GM12892 (cell line): ENCODE measurements at regions not wholly inside any gene's neighbourhood (a gene's known extent, or its start where the extent isn't known, plus 50 kb on each side); places are given as distances from the start of the nearest gene placed in this dataset.

Experiments used
- DNase-seq: peaks from one replicate; pipeline ENCODE4 v3.0.0; 2011; ENCODE audit not compliant: insufficient read length
- FAIRE-seq: peaks from 2 replicates; lab custom pipeline; 2011; peaks lifted over from hg19 to GRCh38; lab: Jason Lieb, UNC
- POLR2A ChIP-seq: IDR thresholded peaks from 2 replicates; pipeline ENCODE4 v1.6.1; 2011; ENCODE audit warnings: low read depth, low read length, control low read depth
- POLR2AphosphoS5 ChIP-seq: IDR thresholded peaks from 2 replicates; pipeline ENCODE4 v1.6.1; 2011; ENCODE audit warnings: low read depth, low read length, control low read depth
- TAF1 ChIP-seq: IDR thresholded peaks from 2 replicates; pipeline ENCODE4 v1.6.1; 2011; ENCODE audit warnings: low read depth, mild to moderate bottlenecking, control low read depth, low read length, borderline replicate concordance

DNA sequence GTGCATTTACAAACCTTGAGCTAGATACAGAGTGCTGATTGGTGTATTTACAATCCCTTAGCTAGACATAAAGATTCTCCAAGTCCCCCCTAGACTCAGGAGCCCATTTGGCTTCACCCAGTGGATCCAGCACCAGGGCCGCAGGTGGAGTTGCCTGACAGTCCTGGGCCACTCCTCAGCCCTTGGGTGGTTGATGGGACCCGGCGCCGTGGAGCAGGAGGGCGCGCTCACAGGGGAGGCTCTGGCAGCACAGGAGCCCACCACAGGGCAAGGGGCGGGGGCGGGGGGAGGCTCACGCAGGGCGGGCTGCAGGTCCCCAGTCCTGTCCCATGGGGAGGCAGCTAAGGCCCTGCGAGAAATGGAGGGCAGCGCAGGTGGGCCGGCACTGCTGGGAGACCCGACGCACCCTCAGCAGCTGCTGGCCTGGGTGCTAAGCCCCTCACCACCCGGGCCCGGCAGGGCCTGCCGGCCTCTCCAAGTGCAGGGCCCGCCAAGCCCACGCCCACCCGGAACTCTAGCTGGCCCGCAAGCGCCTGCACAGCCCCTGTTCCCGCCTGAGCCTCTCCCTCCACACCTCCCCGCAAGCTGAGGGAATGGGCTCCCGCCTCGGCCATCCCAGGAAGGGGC is 613.5 kb downstream of the TLE4 start:
- FAIRE-seq (no peak), DNase-seq (no peak)
- no peak for TF ChIP-seq POLR2AphosphoS5
- TF ChIP-seq TAF1, result no peak
- TF ChIP-seq POLR2A, result no peak

DNA sequence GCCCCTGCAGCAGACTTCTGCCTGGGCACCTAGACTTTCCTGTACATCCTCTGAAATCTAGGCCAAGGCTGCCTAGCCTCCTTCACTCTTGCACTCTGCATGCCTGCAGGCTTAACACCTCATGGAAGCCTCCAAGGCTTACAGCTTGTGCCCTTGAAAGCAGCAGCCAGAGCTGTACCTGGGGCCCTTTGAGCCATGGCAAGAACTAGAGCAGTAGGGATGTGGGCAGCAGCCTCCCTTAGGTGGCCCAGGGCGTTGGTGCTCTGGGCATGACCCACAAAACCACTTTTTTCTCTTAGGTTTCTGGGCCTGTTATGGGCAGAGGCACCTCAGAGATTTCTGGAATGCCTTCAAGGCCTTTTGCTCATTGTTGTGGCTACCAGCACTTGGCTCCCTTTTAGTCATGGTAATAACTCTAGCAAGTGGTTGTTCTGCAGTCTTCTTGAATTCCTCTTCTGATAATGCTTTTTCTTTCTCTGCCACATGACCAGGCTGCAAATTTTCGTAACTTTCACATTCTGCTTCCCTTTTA is 606.2 kb downstream of the TLE4 start:
- TF ChIP-seq POLR2A (no peak), POLR2AphosphoS5 (no peak), TAF1 (no peak)
- no peak for DNase-seq
- FAIRE-seq, result no peak

DNA sequence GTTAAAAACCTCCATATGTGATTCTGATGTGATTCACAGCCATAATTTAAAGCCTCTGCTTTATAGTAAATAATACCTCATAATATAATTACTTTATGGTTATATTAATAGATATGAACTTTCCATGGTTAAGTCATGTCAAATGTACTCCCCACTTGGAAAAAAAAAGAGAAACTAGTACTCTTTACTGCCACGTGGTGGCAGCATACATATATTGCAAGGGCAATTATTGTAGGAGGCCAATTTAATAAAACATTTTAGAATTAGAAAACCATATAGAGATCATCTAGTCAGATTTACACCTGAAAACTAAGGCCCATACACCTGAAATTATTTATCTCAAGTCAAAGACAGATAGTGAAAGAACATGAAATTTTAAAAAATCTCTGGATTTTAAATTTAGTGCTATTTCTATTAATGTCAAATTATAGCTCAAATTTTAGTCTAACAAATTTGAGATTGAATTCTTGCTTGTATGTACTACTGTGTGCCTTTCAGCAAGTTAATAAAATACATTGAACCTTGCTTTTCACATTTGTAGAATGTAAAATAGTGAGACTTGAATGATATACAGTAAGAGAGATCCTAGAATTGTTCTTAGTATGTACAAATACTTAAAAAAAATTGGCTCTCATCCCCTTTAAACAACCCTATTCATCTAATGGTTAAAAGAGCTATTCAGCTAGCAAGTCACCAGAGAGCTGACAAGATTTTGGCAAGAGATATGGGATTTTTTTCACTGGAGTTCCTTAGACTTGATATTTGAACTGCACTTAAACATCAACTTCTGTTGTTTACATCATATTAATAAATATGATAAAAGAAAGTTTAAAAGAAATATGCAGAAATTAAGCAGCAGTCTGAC is 603.8 kb downstream of the TLE4 start:
- no peak for FAIRE-seq
- DNase-seq, result no peak
- no peak for TF ChIP-seq TAF1
- no peak for TF ChIP-seq POLR2AphosphoS5
- no peak for TF ChIP-seq POLR2A

DNA sequence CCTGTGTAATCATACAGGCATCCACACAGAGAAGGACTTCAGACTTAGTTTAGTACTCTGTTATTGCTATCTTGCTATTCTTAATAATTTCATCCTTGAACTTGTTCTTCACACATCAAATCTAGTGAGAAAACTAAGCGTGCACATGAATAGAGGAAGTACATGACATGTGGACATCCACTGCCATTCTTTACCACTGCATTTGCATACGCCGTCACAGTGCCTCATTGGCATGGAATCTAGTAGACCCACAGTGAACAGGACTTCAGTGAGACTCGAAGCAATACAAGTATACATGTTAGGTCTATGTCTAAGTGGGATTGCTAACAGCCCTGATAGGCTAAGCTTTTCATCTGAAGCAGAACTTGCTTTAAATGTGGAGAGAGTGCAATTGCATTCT is 592.1 kb downstream of the TLE4 start:
- no peak for DNase-seq
- FAIRE-seq, result no peak

DNA sequence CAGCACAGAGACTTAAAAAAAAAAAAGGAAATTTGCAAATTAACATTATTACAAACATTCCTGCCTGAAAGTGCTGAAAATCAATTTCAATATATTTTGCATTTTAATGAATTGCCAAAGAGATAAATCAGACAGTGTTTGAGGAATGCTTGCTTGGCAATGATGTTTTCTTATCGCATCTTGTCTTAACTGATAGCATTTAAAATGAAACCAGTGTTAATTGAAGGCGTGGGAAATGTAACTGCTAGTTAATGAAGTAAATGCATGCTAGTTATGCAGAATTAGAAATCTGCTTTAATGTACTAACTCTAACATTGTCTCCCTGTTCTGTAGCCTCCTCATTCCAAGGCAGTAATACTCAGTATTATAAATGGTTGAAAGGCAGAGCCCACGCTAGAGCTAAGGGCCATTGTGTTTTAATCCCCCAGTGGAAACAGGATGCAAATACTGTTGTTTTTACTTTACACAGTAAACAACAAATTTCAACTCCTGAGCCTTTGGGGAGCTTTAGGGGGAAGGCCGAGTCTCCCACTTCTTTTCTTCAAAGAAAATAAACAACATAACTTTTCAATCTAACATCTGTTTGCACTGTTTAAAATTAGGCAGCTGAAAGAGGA is 586.9 kb downstream of the TLE4 start:
- FAIRE-seq (no peak), DNase-seq (no peak)
- no peak for TF ChIP-seq POLR2AphosphoS5
- TF ChIP-seq POLR2A, result no peak
- no peak for TF ChIP-seq TAF1

More for the DNA sequence above, 592.1 kb downstream of the TLE4 start:
- TF ChIP-seq POLR2AphosphoS5, result no peak
- TF ChIP-seq POLR2A, result no peak

DNA sequence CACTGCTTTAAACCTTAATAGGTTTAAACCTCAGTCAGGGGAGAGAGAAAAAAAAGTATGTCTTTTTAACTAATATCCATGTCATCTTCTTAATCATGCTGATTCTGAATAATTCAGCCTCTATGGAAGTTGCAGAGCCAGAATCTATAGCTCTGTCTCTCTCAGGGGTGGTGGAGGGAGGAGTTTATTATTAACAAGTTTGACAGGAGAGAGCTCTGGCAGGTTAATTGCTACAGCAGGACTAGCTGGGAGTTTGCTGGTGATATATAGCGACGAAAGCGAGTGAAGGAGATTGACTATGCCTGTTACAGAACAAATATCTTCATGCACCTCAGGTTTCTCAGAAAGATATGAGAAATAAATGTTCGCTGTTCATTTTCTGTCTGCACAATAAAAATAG is 586.4 kb downstream of the TLE4 start:
- no peak for DNase-seq
- no peak for TF ChIP-seq POLR2AphosphoS5
- no peak for TF ChIP-seq TAF1
- TF ChIP-seq POLR2A, result no peak
- FAIRE-seq, result no peak

DNA sequence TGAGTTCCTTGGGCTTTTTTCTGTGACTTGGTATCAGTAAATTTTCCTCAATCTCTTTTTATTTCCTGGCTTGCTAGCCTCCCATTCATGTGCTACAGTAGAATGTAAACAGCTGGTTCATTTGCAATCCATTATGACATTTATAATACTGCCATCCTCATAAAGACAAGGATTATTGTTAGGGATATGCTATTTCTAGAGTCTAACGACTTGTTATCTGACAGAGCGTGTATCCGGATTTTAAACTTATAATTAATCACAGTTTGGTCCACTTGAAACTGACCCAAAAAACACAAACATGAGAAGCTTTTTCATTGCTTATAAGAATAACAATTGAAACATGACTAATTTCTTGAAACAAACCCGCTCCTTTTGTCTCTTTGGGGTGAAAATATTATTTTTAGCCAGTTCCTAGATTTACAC is 585.8 kb downstream of the TLE4 start:
- no peak for DNase-seq
- TF ChIP-seq TAF1 (no peak), POLR2AphosphoS5 (no peak), POLR2A (no peak)
- FAIRE-seq, result no peak

DNA sequence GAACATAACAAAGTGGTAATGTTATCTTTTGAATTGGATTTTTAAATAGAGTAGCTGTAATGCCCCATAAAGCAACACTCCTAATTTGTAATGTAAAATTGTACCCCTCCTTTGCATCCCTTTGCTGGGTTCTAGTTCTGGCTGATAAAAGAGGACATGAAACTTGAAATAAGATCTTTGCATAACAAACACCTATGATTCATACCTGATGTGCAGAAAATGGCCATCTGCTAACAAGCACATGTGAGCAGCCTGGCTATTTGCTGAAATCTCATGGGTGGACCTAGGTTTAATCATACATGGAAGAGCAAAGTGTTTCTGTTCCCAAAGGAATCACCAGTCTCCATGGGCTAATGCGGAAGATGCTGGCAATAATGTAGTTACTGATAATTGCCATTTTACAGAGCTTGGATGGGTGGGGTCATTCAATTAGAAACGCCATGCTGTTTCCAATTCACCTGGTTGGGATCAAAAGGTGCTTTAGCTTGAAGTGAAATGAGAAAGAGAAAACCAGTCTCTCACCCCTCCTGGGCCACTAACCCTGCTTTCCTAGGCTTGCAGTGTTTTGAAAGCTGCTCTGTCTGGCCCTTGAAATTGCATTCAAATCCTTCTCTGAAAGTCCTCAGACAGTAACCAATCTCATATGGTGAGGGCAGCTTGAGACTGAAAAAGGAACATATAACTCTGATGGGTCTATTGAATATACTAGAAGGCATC is 585.1 kb downstream of the TLE4 start:
- TF ChIP-seq POLR2A (no peak), TAF1 (no peak), POLR2AphosphoS5 (no peak)
- peak; percentile 72 for FAIRE-seq
- no peak for DNase-seq

DNA sequence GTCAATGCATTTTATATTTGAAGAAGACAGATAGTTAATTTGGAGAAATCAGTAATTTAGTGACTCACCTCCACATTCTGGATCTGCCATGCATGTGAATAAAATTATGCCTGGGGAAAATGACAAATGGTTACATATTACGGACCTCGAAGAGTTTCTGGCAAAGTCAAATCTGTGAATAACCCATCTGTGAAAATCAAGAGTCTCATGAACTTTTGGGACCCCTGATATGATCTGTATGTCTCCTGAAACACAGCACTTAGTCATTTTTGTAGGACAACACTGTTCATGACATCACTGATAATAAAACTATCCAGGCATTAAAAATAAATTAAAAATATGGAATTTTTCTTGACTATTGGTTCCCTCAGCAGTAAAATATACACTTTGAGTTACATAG is 584.5 kb downstream of the TLE4 start:
- TF ChIP-seq POLR2AphosphoS5, result no peak
- no peak for TF ChIP-seq TAF1
- no peak for TF ChIP-seq POLR2A
- FAIRE-seq, result no peak
- no peak for DNase-seq

DNA sequence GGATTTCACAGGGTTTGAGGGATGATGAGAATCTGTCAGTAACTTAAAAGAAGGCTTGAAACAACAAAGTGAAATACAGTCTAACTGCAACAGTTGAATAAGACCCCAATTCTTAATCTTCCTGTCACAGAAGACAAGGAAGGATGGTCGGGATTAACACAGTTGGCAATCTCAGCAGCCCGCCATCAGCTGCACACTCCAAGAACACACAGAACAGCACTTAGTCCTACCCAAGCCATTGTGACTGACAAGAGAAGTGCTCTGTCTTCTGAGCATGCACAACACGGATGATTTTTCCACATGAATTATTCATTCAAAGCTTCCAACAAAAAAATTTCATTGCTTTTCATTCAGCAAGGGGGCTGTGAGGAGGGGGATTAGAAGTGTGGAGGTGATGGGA is 576.1 kb downstream of the TLE4 start:
- no peak for TF ChIP-seq POLR2AphosphoS5
- TF ChIP-seq TAF1, result no peak
- no peak for TF ChIP-seq POLR2A
- no peak for DNase-seq
- FAIRE-seq, result no peak

DNA sequence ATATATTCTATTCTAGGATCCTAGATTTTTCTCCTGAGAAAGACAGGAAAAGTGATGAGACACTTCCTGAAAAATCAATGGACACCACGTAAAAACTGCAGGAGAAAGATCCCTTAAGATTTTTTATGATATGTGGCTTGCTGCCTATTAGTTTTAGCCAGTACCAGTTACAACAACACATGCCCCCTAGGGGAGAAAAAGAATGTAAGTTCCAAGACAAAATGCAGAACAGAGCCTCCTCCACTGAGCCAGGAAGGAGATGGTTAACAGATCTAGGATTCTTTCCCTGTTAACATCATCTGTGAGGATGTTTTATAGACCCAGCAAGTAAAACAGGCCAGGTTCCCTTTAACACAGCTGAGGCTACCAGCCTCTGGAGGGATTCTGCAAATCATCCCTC is 574.7 kb downstream of the TLE4 start:
- FAIRE-seq (peak; percentile 30), DNase-seq (no peak)
- TF ChIP-seq POLR2A (no peak), POLR2AphosphoS5 (no peak), TAF1 (no peak)
